Right lobe of liver (tissue), 4 donors: ENCODE measurements at regions not wholly inside any gene's neighbourhood (a gene's known extent, or its start where the extent isn't known, plus 50 kb on each side); places are given as distances from the start of the nearest gene placed in this dataset.

Source experiments
- POLR2A ChIP-seq: fragments of 450-650 bp; IDR thresholded peaks from one replicate; pipeline ENCODE4 v1.6.1; 2017; ENCODE audit warnings: antibody characterized with exemption, mild to moderate bottlenecking
- TF ChIP-seq, protein P1 (sequence below), 4 donors: fragments of 200-600 bp in 3 of 4; fragments of 450-650 bp in 1 of 4; IDR thresholded peaks; one replicate each; pipeline versions ENCODE4 v1.5.1 to v1.8.0; 2016 to 2022; ENCODE audit warnings: antibody characterized with exemption in 4 of 4, mild to moderate bottlenecking in 2 of 4
- donor health status: DM: no; HTN: no; CAD: no.
- donor health status: DM: no; HTN: no; CAD: no.
- donor health status: DM: no; HTN: yes; CAD: no.

- TF ChIP-seq, protein P1, sequence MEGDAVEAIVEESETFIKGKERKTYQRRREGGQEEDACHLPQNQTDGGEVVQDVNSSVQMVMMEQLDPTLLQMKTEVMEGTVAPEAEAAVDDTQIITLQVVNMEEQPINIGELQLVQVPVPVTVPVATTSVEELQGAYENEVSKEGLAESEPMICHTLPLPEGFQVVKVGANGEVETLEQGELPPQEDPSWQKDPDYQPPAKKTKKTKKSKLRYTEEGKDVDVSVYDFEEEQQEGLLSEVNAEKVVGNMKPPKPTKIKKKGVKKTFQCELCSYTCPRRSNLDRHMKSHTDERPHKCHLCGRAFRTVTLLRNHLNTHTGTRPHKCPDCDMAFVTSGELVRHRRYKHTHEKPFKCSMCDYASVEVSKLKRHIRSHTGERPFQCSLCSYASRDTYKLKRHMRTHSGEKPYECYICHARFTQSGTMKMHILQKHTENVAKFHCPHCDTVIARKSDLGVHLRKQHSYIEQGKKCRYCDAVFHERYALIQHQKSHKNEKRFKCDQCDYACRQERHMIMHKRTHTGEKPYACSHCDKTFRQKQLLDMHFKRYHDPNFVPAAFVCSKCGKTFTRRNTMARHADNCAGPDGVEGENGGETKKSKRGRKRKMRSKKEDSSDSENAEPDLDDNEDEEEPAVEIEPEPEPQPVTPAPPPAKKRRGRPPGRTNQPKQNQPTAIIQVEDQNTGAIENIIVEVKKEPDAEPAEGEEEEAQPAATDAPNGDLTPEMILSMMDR (IDR thresholded peaks at IDR 0.05), result no peak
- no peak for TF ChIP-seq POLR2A
Observed at GRCh38 chr9:19947996-19948395, 159.2 kb upstream of the SLC24A2 start.
